C1 segment of cervical spinal cord (tissue), 14 donors: ENCODE measurements at regions not wholly inside any gene's neighbourhood (a gene's known extent, or its start where the extent isn't known, plus 50 kb on each side); places are given as distances from the start of the nearest gene placed in this dataset.
A peak's percentile ranks its signal among the peaks of the same experiment; 100 is the strongest.

Experiments used
- DNase-seq, 14 donors: peaks; one replicate each; lab custom pipeline; 2025; lab: John Stamatoyannopoulos, UW

DNA sequence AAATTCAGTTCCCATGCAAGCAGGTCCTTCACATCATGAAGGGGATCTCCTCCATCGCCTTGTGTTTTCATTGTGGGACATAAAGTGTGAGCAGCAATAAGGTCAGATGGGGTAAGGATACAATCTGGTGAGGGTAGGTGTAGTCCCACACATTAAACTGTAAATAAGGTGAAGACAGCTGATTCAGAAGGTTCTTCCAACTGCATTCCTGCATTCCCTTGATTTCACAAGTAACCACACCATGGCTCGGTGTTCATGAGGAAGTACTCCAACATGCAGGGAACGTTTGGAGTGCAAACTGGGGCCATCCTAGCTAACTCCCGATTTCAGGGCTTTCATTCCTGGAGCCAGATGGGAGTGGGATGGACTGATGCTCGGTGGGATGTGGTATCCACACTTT, 680.7 kb upstream of the TSPY4 start:
- DNase-seq: no peak

DNA sequence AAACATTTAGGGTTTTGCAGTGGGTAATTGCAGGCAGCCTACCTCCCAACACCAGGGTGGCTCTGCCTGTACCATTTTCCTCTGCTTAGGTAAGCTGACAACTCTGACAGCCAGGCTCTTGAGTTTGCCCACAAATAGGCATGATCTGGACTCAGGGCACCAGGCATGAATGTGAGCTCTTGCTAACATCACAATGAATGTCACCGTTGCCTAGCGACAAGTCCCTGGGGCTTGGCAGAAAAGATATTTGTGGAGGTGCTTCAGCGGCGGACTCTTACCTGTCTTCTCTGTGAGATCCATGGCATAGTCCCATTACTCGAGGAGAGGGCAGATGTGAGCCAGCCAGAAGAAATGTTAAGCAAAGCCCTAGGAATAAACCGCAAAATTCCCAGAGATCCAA, 677.5 kb upstream of the TSPY4 start:
- DNase-seq: peak in 1 of 14 donors; percentile 11

DNA sequence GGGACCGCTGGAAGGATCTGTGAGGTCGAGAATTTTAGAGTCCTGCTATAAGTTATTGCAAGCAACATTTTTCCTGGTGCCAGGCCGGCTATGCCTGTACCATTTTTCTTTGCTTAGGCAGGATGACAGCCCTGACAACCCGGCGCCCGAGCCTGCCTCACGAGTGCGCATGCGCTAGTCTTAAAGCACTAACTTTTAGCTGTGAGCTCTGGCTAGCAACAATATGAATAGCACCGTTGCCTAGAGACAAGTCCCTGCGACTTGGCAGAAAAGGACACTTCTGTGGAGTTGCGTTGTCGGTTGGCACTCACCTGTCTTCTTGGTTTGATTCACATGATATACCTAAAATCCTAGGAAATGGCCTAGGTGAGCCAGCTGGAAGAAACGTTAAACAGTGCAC, 663.4 kb upstream of the TSPY4 start:
- no peak for DNase-seq

DNA sequence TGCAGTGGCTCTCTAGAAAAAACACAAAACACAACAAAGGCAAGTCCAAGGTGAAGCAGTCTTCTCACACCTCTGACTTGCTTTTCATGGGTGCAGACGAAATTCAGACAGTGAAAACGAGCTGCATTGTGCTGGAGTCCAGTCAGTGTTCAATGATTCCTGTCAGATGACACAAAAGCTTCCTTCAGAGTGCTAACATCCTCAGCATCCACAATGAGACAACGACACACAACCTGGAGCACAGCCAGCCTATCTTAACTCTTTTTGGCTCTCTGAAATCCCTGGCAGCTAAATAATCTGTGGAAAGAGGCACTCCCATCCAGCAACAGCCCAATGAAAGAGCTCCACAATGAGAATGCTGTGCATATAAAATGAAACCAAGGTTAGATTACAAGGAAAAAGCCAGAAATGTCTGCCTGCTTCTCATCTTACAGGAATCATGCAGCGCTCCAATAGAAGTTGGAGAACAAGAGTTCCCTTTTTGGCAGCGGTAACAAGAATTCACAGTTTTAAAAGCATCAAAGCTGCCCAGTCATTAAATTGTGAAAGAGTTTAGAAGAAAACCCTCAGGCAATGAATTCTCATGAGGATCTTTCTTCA, 659.8 kb upstream of the TSPY4 start:
- DNase-seq: peak in 1 of 14 donors; percentile 1

DNA sequence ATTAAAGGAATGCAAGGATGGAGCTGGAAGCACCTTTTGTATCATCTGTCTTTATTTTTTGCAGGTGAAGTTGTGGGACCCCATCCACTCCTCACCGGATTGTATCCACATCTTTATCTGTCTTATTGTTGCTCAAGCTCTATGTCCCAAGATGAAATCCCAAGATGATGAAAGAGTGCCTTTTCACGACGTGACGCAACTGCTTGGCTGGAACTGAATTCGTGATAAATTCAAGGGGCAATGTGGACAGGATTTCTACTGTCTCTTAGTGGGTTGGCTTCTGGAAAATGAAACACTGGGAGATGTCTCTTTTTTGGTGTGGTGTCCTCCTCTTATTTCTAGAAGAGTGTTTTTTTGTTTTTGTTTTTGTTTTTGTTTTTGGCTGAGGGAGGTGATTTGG, 650.1 kb upstream of the TSPY4 start:
- no peak for DNase-seq

DNA sequence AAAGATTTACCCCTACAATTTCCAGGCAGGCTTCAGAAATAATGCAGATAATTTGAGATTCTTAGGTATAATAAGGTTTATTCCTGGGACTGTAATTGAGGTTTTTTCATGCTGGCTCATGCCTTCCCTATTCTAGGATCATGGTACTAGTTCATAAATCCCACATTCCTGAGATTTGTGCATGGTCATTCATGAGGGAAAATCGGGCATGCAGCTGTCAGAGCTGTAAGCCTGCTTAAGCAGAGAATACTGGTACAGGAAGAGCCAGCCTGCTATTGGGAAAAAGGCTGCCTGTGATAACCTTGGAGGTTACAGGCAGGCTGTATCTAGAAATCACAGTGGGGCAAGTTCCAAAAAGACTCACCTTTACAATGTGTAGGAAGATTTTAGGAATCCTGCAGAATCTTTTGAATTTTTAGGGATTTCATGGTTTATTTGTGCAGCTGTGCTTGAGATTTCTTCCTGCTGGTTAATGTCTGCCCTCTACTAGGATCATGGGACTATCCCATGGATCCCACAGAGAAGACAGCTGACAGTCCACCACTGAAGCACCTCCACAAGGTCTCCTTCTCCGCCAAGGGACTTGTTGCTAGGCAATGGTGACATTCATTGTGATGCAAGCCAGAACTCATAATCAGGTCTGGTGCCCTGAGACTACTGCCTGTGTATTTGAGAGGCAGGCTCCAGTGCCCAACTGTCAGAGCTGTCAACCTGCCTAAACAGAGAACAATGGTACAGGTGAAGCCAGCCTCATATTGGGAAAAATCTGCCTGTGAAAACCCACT, 646.2 kb upstream of the TSPY4 start:
- peak in 1 of 14 donors; percentile 58 for DNase-seq

DNA sequence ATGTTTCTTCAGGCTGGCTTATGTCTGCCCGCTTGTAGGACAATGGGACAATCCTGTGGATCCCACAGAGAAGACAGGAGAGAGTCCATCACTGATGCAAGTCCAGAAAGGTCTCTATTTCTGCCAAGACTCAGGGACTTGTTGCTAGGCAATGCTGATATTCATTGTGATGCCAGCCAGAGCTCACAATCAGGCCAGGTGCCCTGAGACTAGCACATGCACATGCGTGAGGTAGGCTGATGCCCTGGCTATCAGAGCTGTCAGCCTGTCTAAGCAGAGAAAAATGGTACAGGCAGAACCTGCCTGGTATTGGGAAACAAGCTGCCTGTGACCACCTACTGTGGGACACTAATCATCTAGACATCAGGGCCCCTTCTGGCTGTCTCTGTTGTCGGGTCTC, 638.7 kb upstream of the TSPY4 start:
- peak in 1 of 14 donors; percentile 18 for DNase-seq

DNA sequence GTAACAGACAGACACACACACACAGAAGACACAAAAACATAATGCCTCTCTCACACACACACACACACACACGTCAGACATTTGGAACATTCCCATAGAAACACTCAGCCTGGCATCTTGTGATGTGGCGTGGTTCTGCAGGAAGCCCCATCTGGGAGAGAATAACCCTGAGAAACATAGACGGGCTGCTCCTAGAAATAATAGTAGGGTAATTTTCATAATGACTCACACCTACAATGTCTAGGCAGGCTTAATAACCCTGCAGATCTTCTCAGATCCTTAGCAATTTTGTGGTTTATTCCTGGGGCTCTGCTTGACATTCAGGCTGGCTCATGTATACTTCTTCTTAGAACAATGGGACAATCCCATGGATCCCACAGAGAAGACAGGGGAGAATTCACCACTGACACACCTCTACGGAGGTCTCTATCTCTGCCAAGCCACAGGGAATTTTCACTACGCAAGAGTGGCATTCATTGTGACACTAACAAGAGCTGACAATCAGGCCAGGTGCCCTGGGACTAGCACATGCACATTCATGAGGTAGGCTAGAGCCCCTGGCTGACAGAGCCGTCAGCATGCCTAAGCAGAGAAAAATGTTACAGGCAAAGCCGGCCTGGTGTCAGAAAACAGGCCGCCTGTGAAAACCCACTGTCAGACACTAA, 631.5 kb upstream of the TSPY4 start:
- peak in 1 of 14 donors; percentile 64 for DNase-seq

DNA sequence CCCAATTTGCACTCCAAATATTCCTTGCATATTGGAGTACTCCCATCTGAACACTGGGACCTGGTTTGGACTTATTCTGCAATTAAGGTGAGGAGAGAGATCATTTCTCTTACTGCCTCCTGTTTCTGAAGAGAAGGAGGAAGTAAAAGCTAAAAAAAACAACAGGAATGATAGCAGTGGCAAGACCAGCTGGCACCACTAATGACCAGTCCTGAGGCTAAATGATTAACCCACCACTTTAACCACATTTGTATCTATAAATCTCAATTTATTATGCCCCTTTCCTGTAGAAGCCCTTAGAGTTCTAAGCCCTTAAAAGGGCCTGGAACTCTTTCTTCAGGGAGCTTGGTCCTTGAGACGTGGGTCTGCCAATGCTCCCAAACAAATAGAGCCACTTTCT, 625.0 kb upstream of the TSPY4 start:
- DNase-seq: no peak

DNA sequence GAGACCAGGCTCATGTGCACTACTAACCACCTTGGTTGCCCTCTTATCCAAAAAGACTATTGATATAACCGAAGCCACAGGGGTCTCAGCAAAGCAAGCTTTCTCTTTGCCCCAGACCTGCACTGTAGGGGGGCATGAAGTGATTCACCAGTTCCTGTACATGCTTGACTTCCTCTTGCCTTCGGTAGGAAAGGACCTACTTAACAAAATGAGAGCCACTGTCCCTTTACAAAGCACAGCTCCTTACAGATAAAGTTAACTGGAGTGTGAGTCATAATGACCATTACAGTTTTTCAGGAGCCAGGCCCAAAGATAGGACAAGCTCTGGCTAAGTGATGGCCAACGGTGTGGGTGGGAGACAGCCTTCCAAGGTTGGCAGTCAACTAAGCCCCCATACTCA, 622.0 kb upstream of the TSPY4 start:
- DNase-seq: no peak

DNA sequence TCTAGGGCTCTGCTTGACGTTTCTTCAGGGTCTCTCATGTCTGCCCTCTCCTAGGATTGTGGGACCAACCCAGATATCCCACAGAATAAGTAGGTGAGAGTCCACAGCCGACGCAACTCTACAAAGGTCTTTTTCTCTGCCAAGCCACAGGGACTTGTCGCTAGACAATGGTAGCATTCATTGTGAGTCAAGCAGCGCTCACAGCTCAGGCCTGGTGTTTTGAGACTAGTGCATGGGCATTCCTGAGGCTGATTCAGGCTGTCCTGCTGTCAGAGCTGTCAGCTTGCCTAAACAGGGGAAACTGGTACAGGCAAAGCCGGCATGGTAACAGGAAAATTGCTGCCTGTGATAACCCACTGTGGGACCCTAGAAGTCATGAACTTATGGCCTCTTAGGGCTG, 610.6 kb upstream of the TSPY4 start:
- peak in 2 of 14 donors; percentile 0 to 1 for DNase-seq

DNA sequence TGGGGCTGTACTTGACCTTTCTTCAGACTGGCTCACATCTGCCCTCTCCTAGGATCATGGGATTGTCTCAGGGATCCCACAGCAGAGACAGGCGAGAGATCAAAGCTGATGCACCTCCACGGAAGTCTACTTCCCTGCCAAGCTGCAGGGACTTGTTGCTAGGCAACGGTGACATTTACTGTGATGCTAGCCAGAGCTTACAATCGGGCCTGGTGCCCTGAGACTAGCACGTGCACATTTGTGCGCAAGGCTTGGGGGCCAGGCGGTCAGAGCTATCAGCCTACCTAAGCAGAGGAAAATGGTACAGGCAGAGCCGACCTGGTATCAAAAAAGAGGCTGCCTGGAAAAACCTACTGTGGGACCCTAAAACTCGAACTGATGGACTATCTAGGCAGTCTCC, 607.3 kb upstream of the TSPY4 start:
- no peak for DNase-seq

DNA sequence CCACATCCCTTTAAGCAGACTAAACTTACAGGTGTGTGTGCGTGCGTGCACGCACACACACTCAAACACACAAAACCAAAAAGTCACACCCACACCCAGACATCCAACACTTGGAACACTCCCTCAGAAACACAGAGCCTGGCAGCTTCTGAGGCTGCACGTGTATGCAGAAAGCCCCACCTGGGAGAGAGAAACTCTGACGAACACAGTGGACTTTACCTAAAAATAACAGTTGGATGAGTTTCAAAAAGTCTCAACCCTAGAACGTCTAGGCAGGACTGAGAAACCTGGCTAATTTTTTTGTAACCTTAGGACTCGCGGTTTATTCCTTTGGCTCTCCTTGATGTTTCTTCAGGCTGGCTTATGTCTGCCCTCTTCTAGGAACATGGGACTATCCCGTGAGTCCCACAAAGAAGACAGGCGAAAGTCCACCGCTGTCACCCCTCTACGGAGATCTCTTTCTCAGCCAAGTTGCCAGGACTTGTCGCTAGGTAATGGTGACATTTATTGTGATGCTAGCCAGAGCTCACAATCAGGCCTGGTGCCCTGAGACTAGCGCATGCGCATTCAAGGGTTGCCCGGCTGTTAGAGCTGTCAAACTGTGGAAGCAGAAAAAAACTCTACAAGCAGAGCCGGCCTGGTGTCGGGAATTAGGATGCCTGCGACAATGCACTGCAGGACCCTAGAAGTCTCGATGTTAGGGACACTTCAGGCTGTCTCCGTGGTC, 595.8 kb upstream of the TSPY4 start:
- DNase-seq: no peak

DNA sequence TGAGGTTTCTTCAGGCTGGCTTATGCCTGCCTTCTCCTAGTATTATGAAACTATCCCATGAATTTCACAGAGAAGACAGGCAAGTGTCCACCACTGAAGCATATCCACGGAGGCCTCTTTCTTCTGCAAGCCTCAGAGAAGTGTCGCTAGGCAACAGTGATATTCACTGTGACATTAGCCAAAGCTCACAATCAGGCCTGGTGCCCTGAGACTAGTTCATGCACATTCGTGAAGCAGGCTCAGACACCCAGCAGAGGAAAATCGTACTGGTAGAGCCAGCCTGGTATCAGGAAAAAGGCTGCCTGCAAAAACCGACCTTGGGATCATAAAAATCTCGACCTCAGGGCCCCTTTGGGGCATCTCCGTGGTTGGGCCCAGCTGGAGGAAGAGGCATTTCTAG, 573.1 kb upstream of the TSPY4 start:
- peak in 1 of 14 donors; percentile 28 for DNase-seq

DNA sequence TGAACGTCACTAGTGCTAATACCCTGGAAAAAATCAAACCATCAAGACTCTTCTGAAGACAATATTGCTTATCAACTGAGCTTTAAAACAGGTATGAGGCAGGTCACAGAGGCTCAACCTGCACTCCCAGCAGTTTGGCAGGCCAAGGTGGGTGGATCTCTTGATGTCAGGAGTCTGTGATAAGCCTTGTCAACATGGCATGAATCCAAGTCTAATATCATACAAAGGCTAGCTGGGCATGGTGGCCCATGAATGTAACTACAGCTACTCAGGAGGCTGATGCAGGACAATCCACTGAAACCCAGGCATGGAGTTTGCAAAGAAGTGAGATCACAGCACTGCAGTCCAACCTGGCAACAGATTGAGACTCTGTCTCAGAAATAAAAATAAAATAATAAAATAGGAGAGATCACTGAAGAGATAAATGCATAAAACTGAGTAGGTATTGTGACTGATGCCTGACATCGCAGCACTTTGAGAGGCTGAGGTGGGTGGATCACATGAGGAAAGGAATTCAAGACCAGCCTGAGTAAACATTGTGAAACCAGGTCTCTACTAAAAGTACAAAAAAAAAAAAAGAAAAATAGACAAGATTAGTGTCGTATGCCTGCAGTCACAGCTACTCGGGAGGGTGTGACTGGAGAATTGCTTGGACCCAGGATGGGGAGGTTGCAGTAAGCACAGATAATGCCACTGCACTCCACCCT, 555.9 kb upstream of the TSPY4 start:
- DNase-seq: no peak

DNA sequence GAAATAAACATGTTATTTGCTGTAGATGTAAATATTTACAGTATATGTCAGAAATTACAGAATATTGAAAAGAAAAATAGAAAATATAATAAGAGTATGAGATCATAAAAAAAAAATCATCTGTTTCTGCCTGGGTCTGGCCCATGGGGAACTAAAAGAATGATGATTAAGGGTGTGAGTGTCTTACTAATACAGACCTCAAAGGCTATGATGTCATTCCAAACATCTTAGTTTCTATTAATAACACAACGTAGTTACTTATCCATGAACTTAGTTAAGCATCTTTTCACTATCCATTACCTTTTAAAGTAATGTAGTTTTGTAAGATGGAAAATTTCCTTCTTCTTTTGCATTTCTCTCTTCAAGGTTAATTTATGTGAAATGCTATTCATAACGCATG, 542.7 kb upstream of the TSPY4 start:
- no peak for DNase-seq

DNA sequence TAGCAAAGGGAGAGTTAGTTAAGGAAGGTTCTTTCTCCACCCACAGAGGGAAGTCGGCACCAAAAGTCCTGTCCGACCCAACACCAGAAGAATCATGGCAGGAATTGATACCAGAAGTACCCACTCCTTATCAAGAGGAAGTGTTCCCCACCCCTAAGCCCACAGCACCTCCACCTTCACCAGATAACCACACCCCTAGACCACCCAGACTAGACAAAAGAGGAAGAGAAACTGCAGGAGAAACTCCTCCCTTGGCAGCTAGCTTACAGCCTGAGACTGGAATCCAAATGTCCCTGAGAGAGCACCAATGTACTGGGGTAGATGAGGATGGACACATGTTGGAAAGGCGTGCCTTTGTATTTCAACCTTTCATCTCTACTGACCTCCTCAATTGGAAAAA, 532.9 kb upstream of the TSPY4 start:
- DNase-seq: no peak

DNA sequence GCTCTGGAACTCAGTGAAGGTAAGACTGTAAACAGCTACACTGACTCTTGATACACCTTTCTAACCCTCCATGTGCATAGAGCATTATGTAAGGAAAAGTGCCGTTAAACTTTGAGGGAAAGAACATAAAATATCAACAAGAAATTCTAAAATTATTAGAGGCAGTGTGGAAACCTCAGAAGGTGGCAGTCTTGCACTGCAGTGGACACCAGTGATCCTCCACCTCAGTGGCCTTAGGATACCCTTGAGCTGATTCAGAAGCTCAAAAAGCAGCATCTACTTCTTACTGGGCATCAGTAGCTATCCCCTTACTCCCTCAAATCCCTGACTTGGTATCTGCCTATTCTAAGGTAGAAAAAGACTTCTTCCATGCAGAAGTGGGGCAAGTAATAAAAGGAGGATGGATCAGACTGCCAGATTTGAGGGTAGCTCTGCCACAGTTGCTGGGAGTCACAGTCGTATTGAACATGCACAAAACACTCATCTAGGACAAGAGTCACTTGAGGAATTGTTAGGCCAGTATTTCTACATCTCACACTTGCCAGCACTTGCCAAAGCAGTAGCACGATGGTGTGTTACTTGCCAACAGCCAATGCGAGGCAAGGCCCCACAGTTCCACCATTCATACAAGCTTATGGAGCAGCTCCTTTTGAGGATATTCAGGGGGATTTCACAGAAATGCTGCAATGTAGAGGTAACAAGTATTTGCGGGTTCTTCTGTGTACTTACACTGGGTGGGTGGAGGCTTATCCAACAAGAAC, 529.4 kb upstream of the TSPY4 start:
- no peak for DNase-seq

DNA sequence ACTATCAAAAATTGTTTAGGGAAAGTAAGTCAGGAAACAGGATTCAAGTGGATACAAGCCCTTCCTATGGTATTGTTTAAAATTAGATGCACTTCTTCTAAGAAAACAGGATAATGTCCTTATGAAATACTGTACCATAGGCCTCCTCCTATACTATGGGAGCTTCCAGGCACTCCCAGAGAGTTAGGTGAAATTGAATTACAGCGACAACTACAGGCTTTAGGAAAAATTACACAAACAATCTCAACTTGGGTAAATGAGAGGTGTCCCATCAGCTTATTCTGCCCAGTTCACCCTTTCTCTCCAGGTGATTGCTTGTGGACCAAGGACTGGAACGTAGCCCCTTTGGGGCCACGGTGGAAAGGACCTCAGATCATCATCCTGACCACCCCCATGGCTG, 528.7 kb upstream of the TSPY4 start:
- DNase-seq: no peak

DNA sequence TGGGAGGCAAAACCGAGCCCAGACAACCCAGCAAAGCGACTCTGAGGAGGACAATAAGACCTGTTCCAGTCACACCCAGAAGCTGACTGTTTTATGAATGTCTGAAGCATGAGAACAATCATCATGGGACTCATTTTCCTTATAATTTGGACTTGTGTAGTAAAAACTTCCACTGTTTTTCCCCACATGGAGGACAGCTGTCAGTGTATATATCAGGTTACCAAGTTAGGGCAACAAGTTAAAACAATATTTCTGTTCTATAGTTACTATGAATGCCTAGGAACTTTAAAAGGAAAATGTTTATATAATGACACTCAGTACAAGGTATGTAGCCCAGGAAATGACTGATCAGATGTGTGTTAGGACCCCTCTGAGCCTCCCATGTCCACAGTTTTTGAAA, 528.2 kb upstream of the TSPY4 start:
- no peak for DNase-seq

DNA sequence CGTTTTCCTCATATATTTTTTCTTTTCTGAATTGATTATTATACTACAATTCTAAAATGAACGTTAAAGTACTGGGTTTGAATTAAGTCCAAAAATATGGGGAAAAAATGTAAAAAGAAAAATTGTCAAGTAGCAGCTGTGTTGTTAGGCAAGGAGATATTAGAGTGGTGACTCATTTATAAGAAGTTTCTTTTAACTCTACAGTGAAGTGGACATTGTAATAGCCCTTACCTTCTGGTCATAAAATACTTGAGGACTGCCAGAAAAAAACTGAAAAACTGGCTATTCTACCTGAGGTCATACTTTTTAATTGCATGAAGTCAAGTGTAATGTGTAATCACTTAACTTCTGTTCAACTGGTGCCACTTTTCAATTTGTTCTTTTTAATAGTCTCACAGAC, 523.1 kb upstream of the TSPY4 start:
- DNase-seq: no peak
